CD8-positive, alpha-beta memory T cell (primary cell): ENCODE measurements at regions not wholly inside any gene's neighbourhood (a gene's known extent, or its start where the extent isn't known, plus 50 kb on each side); places are given as distances from the start of the nearest gene placed in this dataset.

ENCODE experiments used
- CTCF ChIA-PET: fragments of 350-600 bp; sonication (Branson Sonifier 250); formaldehyde crosslinking; loops from one replicate; lab custom pipeline; 2021; ENCODE audit warnings: antibody characterized with exemption; lab: Charles Lee
- POLR2A ChIA-PET: fragments of 350-600 bp; sonication (Branson Sonifier 250); formaldehyde crosslinking; loops from one replicate; lab custom pipeline; 2021; ENCODE audit warnings: antibody characterized with exemption; lab: Charles Lee
- DNase-seq, 5 donors: peaks; one replicate each; pipeline versions ENCODE4 v3.0.0 to v3.0.0-alpha.2; 2020 to 2022; ENCODE audit warnings: mixed read lengths in 1 of 5
- H3K27ac ChIP-seq: one replicate; pipeline ENCODE4 v1.7.0; 2013; ENCODE audit warnings: low read depth, mild to moderate bottlenecking, low read length, moderate library complexity
- H3K27me3 ChIP-seq: 2 replicates; pipeline ENCODE4 v1.7.0; 2013; ENCODE audit warnings: low read length, mild to moderate bottlenecking; ENCODE audit not compliant: insufficient read depth, poor library complexity, severe bottlenecking
- H3K36me3 ChIP-seq: 2 replicates; pipeline ENCODE4 v1.7.0; 2013; ENCODE audit warnings: mild to moderate bottlenecking, low read length, moderate library complexity; ENCODE audit not compliant: insufficient read depth
- H3K4me1 ChIP-seq: 2 replicates; pipeline ENCODE4 v1.7.0; 2013; ENCODE audit warnings: mild to moderate bottlenecking, low read length, moderate library complexity; ENCODE audit not compliant: insufficient read depth
- H3K4me3 ChIP-seq: 2 replicates; pipeline ENCODE4 v1.7.0; 2013; ENCODE audit warnings: mild to moderate bottlenecking, low read length
- H3K9me3 ChIP-seq: 2 replicates; pipeline ENCODE4 v1.7.0; 2013; ENCODE audit warnings: mild to moderate bottlenecking, low read length
- H3K27ac Mint-ChIP-seq, 8 donors: one replicate each; pipeline ENCODE4 v1.8.0; 2020 to 2021; ENCODE audit warnings: mixed read lengths in 8 of 8, mild to moderate bottlenecking in 6 of 8, inconsistent platforms in 3 of 8, moderate library complexity in 3 of 8
- H3K27me3 Mint-ChIP-seq, 2 donors: one replicate each; pipeline ENCODE4 v1.8.0; 2020 to 2021; ENCODE audit warnings: mixed read lengths in 2 of 2, mild to moderate bottlenecking in 1 of 2, moderate library complexity in 1 of 2
- H3K36me3 Mint-ChIP-seq, 3 donors: one replicate each; pipeline ENCODE4 v1.8.0; 2020 to 2021; ENCODE audit warnings: mixed read lengths in 3 of 3, inconsistent platforms in 1 of 3, mild to moderate bottlenecking in 1 of 3
- H3K4me1 Mint-ChIP-seq, 3 donors: one replicate each; pipeline ENCODE4 v1.8.0; 2020 to 2021; ENCODE audit warnings: mixed read lengths in 3 of 3, inconsistent platforms in 1 of 3, mild to moderate bottlenecking in 1 of 3
- H3K4me3 Mint-ChIP-seq, 7 donors: one replicate each; pipeline ENCODE4 v1.8.0; 2020 to 2021; ENCODE audit warnings: mixed read lengths in 7 of 7, mild to moderate bottlenecking in 6 of 7, moderate library complexity in 4 of 7, inconsistent platforms in 2 of 7
- H3K9me3 Mint-ChIP-seq, 5 donors: one replicate each; pipeline ENCODE4 v1.8.0; 2020 to 2022; ENCODE audit warnings: mixed read lengths in 5 of 5, mild to moderate bottlenecking in 3 of 5, moderate library complexity in 2 of 5, inconsistent platforms in 1 of 5

DNA sequence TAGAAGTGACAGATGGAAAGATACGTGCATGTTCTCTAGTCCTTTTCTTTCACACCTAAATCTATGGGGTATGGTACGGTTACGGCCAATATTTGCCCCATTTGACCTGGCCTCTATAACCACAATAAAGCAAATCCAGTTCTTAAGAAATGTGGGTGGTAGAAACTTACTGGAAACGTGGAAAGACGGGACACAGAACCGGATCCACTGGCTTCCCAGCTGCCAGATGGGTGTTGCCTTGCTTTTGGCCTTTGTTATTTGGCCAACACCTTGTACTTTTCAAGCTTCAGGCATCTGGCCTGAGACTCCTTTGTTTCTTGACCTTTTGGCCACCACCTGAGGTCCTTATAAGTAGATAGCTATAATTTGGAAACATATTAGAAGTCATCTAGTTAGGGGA, 635.9 kb downstream of the SLC4A3 start:
- H3K4me3 Mint-ChIP-seq, result no peak overlapping the region
- no peaks in the 10 kb centered on the region for H3K27me3 ChIP-seq
- H3K4me1 Mint-ChIP-seq, result no peaks in the 10 kb centered on the region
- H3K36me3 ChIP-seq, result no peaks in the 10 kb centered on the region
- POLR2A ChIA-PET, result no interaction called here
- no peaks in the 10 kb centered on the region for H3K9me3 ChIP-seq
- no peak overlapping the region for H3K27ac Mint-ChIP-seq
- DNase-seq, result no peak
- H3K4me3 ChIP-seq, result no peak overlapping the region
- H3K4me1 ChIP-seq, result no peaks in the 10 kb centered on the region
- H3K36me3 Mint-ChIP-seq, result no peaks in the 10 kb centered on the region
- H3K27ac ChIP-seq, result no peak overlapping the region
- CTCF ChIA-PET, result no interaction called here
- H3K9me3 Mint-ChIP-seq, result no peaks in the 10 kb centered on the region
- H3K27me3 Mint-ChIP-seq, result no peaks in the 10 kb centered on the region

GRCh38 chr2:220269367-220269766, 641.9 kb downstream of the SLC4A3 start:
- no peak overlapping the region for H3K4me3 Mint-ChIP-seq
- H3K27ac Mint-ChIP-seq, result no peak overlapping the region
- H3K36me3 Mint-ChIP-seq, result no peaks in the 10 kb centered on the region
- Histone ChIP-seq H3K9me3 (no peaks in the 10 kb centered on the region), H3K27ac (no peak overlapping the region), H3K4me3 (no peak overlapping the region), H3K4me1 (no peaks in the 10 kb centered on the region), H3K27me3 (no peaks in the 10 kb centered on the region), H3K36me3 (no peaks in the 10 kb centered on the region)
- no peaks in the 10 kb centered on the region for H3K4me1 Mint-ChIP-seq
- POLR2A ChIA-PET, result no interaction called here
- H3K27me3 Mint-ChIP-seq, result no peaks in the 10 kb centered on the region
- no peaks in the 10 kb centered on the region for H3K9me3 Mint-ChIP-seq
- DNase-seq, result no peak
- CTCF ChIA-PET, result no interaction called here

DNA sequence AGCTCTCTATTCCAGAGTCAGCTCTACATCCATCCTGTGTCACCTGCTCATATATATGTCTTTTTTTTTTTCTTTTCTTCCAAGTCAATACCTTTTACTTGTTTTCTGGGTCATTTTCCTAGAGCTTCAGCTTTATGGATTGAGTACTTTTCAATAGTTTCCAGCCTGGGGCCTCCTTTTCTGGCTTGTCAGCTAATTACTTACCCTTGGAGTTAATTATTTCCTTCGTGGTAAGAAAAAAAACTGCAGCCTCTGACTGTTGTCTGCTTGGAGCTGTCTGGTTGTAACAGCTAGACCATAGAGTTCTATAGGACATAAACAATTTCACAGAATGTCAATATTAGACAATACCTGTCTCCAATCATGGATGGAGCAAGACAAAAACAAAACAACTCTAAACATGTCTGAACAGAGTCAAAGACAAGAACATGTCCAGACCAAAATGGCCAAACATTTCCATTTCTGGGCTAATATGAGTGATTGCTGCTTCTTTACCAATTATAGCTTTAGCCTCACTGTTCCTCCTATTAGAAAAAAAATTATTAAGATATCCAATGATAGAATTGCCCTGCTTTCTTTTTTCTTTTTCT, 643.1 kb downstream of the SLC4A3 start:
- Histone ChIP-seq H3K4me3 (no peak overlapping the region), H3K9me3 (no peaks in the 10 kb centered on the region), H3K27me3 (no peaks in the 10 kb centered on the region), H3K36me3 (no peaks in the 10 kb centered on the region), H3K27ac (no peak overlapping the region), H3K4me1 (no peaks in the 10 kb centered on the region)
- CTCF ChIA-PET, result no interaction called here
- Mint-ChIP-seq H3K4me1 (no peaks in the 10 kb centered on the region), H3K9me3 (no peaks in the 10 kb centered on the region), H3K27me3 (no peaks in the 10 kb centered on the region), H3K36me3 (no peaks in the 10 kb centered on the region), H3K4me3 (no peak overlapping the region), H3K27ac (peak overlapping the region in 1 of 8 donors; percentile 21)
- no peak for DNase-seq
- POLR2A ChIA-PET, result no interaction called here

DNA sequence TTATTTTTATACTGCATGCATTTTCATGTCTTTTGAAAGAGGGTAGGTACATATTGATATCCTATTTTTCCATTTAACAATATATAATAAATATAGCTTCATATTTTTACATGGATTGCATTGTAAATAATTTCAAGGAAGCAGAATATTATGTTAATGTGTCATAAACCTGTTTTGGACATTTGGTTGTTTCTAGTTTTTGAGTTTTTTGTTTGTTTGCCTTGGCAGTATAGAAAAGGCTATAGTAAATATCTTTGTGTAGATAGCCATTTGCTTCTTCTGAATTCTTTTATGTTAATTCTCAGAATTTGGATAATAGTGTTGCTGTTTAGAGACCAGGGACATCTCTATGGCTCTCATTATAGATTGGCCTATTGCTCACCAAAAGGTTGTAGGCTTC, 645.2 kb downstream of the SLC4A3 start:
- H3K9me3 ChIP-seq, result no peaks in the 10 kb centered on the region
- no peaks in the 10 kb centered on the region for H3K27me3 ChIP-seq
- no peak for DNase-seq
- H3K27ac Mint-ChIP-seq, result no peak overlapping the region
- ChIA-PET CTCF (no interaction called here), POLR2A (no interaction called here)
- no peaks in the 10 kb centered on the region for H3K4me1 Mint-ChIP-seq
- H3K27me3 Mint-ChIP-seq, result no peaks in the 10 kb centered on the region
- no peaks in the 10 kb centered on the region for H3K4me1 ChIP-seq
- no peak overlapping the region for H3K4me3 ChIP-seq
- H3K9me3 Mint-ChIP-seq, result no peaks in the 10 kb centered on the region
- H3K36me3 ChIP-seq, result no peaks in the 10 kb centered on the region
- H3K36me3 Mint-ChIP-seq, result no peaks in the 10 kb centered on the region
- no peak overlapping the region for H3K27ac ChIP-seq
- no peak overlapping the region for H3K4me3 Mint-ChIP-seq

- no peak overlapping the region for H3K4me3 Mint-ChIP-seq
- POLR2A ChIA-PET, result no interaction called here
Observed at GRCh38 chr2:220273082-220273481, 645.7 kb downstream of the SLC4A3 start.

GRCh38 chr2:220275454-220275853, 648.0 kb downstream of the SLC4A3 start:
- no peak for DNase-seq
- Mint-ChIP-seq H3K4me1 (no peaks in the 10 kb centered on the region), H3K27ac (no peak overlapping the region), H3K4me3 (no peak overlapping the region), H3K27me3 (no peaks in the 10 kb centered on the region), H3K9me3 (no peaks in the 10 kb centered on the region), H3K36me3 (no peaks in the 10 kb centered on the region)
- H3K36me3 ChIP-seq, result no peaks in the 10 kb centered on the region
- ChIA-PET POLR2A (no interaction called here), CTCF (no interaction called here)
- H3K4me1 ChIP-seq, result no peaks in the 10 kb centered on the region
- H3K9me3 ChIP-seq, result no peaks in the 10 kb centered on the region
- H3K27me3 ChIP-seq, result no peaks in the 10 kb centered on the region
- H3K4me3 ChIP-seq, result no peak overlapping the region
- no peak overlapping the region for H3K27ac ChIP-seq

More at GRCh38 chr2:220273082-220273481, 645.7 kb downstream of the SLC4A3 start:
- Histone ChIP-seq H3K36me3 (no peaks in the 10 kb centered on the region), H3K9me3 (no peaks in the 10 kb centered on the region), H3K27ac (no peak overlapping the region), H3K4me3 (no peak overlapping the region), H3K4me1 (no peaks in the 10 kb centered on the region), H3K27me3 (no peaks in the 10 kb centered on the region)
- H3K9me3 Mint-ChIP-seq, result no peaks in the 10 kb centered on the region
- no peaks in the 10 kb centered on the region for H3K4me1 Mint-ChIP-seq
- no peaks in the 10 kb centered on the region for H3K27me3 Mint-ChIP-seq
- CTCF ChIA-PET, result no interaction called here
- H3K36me3 Mint-ChIP-seq, result no peaks in the 10 kb centered on the region
- DNase-seq, result no peak
- no peak overlapping the region for H3K27ac Mint-ChIP-seq

- H3K36me3 Mint-ChIP-seq, result no peaks in the 10 kb centered on the region
- Histone ChIP-seq H3K4me1 (no peaks in the 10 kb centered on the region), H3K27me3 (no peaks in the 10 kb centered on the region), H3K27ac (no peak overlapping the region), H3K4me3 (no peak overlapping the region), H3K36me3 (no peaks in the 10 kb centered on the region), H3K9me3 (no peaks in the 10 kb centered on the region)
- H3K27me3 Mint-ChIP-seq, result no peaks in the 10 kb centered on the region
- no peaks in the 10 kb centered on the region for H3K9me3 Mint-ChIP-seq
- DNase-seq, result no peak
- ChIA-PET CTCF (no interaction called here), POLR2A (no interaction called here)
- H3K4me3 Mint-ChIP-seq, result no peak overlapping the region
- no peaks in the 10 kb centered on the region for H3K4me1 Mint-ChIP-seq
- H3K27ac Mint-ChIP-seq, result no peak overlapping the region
Observed at GRCh38 chr2:220276741-220277444, 649.5 kb downstream of the SLC4A3 start.

DNA sequence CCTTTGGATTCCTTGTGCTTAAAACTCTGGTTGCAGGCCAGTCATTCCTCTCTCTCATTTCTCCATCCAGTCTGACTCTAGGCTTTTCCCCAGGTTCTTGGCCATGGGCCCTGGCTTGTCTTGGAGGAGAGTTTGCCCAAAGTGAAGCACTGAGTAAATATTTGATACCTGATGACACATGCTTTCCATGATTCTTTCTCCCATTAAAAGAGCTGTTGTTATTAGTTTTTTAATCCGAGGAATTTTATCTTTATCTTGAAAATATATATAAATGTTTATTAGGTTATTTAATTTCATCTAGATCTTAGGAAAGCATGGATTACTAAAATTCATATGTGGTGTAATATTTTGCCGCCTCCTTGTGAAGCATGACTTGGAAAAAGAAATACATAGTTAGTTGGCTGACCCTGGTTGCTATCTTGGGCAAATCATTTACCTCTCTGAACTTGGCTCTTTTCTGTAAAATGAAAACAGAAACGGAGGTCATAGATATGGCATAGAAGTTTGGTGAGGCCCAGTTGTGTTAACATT, 650.1 kb downstream of the SLC4A3 start:
- H3K27me3 ChIP-seq, result no peaks in the 10 kb centered on the region
- Mint-ChIP-seq H3K27me3 (no peaks in the 10 kb centered on the region), H3K36me3 (no peaks in the 10 kb centered on the region), H3K4me1 (no peaks in the 10 kb centered on the region), H3K4me3 (no peak overlapping the region), H3K27ac (no peak overlapping the region), H3K9me3 (no peaks in the 10 kb centered on the region)
- POLR2A ChIA-PET, result no interaction called here
- no peak for DNase-seq
- H3K4me3 ChIP-seq, result no peak overlapping the region
- H3K9me3 ChIP-seq, result no peaks in the 10 kb centered on the region
- no peaks in the 10 kb centered on the region for H3K4me1 ChIP-seq
- no peaks in the 10 kb centered on the region for H3K36me3 ChIP-seq
- CTCF ChIA-PET, result no interaction called here
- no peak overlapping the region for H3K27ac ChIP-seq
